D341Med (cell line): ENCODE measurements at regions not wholly inside any gene's neighbourhood (a gene's known extent, or its start where the extent isn't known, plus 50 kb on each side); places are given as distances from the start of the nearest gene placed in this dataset.
"Not testable (repeated sequence)": the region's sequence is repeated elsewhere in the genome, so short reads cannot be mapped to it uniquely, and the experiment has no call there.

Experiments used
- DNase-seq: peaks from one replicate; pipeline ENCODE4 v3.0.0; 2012; ENCODE audit warnings: low spot score

DNA sequence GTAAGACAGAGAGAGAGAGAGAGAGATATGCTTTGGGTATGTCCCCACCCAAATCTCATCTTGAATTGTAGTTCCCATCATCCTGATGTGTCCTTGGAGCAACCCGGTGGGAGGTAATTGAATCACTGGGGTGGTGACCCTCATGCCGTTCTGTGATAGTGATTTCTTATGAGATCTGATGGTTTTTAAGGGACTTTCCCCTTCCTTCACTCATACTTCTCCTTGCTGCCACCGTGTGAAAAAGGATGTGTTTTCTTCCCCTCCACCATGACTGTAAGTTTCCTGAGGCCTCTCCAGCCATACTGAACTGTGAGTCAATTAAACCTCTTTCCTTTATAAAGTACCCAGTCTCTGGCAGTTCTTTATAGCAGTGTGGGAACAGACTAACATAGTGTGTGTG, 60.3 kb downstream of the EOMES start:
- no peak for DNase-seq

GRCh38 chr3:27659279-27660021, 62.7 kb downstream of the EOMES start:
- DNase-seq, result peak; percentile 76

DNA sequence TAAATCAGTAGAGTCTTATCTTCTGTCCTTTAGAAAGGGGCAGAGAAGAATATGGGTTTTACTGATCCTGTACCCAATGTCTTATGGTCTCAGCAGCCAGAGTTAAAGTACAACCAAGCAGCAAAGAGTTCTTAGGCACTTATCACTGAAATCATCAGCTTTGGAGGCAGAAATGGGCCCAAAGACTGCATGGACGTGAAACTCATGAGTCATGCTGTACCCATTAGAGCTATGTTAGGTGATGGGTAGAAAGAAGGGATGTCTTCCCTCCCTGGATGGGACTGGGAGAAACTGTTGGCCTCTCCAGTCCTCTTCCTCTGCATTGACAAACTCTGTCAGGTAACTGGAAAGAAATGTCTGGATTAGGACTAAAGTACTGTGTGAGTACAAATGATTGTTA, 63.4 kb downstream of the EOMES start:
- DNase-seq, result no peak

DNA sequence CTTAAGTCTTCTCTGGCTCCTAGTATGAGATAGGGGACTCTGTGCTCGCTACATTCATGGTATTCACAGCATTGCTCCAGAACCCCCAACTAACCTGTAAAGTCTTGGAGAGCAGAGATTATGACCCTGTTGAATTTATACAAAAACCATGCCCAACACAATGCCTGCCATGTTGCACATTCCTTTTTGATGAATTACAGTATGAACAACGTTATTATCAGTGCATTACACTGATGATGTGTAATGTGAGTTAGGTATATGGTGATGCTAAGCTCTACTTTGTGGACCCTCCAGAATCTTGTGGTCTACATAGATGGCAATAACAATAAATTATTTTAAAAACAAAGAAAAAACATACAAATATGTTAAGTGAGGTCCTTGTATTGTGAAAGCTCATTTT, 64.3 kb downstream of the EOMES start:
- no peak for DNase-seq

GRCh38 chr3:27657404-27657803, 64.7 kb downstream of the EOMES start:
- no peak for DNase-seq

- DNase-seq, result no peak
Observed at GRCh38 chr3:27656790-27657189, 65.3 kb downstream of the EOMES start.

DNA sequence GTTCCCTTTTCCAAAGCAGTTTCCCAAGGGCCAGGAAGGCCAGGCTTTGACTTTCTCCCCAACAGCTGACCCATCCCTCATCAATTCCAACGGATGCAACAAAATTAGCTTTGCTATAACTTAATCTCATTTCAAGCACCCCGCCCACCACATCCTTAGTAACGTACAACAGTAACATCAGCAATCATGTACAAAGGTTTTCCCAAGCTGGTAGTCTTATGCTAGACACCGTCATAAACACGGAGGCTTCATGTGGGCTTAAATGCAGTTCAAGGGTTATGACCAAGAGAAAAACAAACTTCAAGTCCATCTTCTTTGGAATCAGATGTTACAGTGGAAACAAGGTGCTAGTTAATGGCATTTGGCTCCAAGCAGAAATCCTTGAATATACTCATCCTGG, 66.6 kb downstream of the EOMES start:
- DNase-seq, result no peak

DNA sequence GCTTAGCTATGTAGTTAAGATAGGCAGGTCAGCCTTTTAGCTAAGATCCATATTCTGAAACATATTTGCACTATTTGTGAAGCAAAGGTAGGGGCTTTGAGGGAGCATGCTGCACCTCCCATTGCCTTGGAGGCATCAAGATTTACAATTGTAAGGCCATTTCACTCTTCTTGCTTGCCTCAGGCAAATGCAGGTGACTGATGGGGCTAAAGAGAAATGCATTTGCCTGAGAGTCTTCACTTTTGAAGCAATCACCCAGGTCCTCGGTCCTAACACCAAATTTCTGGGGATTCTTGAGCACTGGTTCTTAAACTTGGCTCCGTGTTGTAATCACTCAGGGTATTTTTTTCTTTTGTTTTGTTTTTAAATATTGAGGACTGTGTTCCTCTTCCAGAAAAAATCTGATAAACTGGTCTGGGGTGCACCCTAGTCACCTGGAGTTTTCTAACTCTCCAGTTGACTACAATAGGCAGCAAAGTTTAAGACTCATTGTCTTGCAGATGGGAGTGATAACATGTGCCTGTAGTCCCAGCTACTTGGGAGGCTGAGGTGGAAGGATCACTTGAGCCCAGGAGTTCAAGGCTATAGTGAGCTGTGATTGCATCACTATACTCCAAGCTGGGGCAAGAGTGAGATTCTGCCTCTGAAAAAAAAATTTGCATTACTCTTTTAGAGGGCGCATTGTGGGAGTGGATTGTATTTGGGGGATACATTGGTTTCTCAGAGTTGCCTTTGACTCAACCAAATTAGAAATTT, 68.1 kb downstream of the EOMES start:
- DNase-seq, result no peak

GRCh38 chr3:27649277-27649676, 72.8 kb downstream of the EOMES start:
- DNase-seq, result no peak

DNA sequence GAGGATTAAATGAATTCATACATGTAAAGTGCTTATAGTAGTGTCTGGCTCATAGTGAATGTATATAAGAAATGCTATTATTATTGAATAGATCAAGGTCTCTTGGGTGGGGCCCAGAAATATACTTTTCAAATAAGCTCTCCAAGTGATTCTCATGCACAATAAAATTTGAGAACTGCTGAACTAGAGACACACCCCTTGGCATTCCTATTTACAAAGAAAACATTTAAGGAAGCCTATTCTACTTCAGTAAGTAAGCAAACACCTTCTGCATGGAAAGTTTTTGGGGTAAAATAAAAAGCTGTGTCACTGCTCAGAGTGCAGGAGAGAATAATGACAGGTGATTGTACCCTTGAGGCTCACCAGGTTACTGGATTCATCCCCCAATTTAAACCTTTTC, 75.2 kb downstream of the EOMES start:
- DNase-seq, result no peak

DNA sequence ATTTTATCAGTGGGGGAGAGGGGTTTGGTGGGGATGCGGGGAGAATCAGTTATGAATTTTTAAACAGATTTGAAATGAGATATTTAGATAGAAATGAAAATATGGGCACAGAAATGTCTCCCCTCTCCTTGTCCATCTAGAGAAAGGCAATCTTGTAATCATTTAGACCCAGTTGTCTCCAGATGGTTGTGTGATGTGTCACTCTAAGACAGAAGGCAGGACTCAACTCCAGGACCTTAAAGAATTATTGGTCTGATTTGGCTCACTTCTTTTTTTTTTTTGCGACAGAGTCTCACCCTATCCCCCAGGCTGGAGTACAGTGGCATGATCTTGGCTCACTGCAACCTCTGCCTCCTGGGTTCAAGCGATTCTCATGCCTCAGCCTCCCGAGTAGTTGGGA, 77.2 kb downstream of the EOMES start:
- no peak for DNase-seq

DNA sequence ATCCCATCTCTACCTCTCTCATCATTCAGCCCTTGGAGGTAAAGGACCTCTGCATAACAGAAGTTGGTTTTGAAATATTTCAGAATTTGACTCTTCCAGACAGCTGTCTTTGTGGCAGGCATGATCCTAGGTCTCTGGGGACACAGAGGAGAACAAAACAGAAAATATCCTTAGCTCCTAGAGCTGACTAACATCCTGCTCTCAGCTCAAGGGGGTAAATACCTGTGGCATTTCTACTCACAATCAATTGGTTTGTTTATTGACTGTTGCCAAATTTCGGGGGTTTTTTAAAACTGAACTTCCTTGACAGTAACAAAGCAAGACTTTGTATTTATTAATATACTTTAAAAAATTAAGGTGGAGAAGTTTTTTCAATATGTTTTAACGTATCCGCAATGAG, 78.8 kb downstream of the EOMES start:
- no peak for DNase-seq

DNA sequence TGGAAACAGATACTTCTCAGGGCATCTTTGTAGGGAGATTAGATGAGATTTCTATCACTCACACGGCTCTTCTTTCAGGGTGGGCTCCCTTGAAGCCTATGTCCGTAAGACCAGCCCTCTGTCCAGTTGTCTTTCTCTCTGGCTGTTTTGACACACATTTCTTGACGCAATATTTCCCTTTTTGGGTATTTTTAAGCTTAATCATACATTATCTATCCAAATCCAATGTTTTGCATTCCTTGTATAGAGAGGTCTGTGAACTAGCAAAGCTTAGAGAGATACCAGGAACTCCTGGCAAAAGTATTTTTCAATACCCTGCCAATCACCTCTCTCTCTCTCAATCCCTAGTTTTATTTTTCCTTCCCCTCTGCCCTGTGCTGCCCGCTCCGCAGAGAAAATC, 79.3 kb downstream of the EOMES start:
- DNase-seq, result no peak

- DNase-seq, result no peak
Observed at GRCh38 chr3:27641888-27642601, 80.1 kb downstream of the EOMES start.

DNA sequence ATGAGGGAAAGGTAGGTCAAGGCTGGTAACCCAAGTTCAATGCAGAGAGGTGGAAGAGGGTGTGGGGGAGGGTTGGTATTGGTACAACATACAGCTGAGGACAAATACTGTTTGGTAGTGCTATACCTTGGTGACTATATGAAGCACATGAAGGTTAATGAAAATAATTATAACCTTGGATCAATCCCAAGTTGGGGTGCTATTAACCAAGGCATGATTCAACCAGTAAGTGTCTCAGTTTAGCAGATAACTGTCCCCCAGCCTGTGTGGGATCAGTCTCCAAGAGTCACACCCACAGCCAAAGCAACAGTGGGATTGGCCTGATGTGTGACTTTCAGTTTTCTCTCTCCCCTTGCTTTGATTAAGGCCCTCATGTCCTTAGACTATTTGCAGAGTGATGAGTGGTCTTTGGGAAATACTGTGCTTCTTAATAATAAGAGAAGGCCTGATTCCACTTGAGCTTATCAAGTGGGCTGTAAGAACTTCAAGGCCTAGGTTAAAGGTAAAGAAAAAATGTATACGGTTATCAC, 80.8 kb downstream of the EOMES start:
- no peak for DNase-seq

- no peak for DNase-seq
Observed at GRCh38 chr3:27639271-27639670, 82.9 kb downstream of the EOMES start.

DNA sequence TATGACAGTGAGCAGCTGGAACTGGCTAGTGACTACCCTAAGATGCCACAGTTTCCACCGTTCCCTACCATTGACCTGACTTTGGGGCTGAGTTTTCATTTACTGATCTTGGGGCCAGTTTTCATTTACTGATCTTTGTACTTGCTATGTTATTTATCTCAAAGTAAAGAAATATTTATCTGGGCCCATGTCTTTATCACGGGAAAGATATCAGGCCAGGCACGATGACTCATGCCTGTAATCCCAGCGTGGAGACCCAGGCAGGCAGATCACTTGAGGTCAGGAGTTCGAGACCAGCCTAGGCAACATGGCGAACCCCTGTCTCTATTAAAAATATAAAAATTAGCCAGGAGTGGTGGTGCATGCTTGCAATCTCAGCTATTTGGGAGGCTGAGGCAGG, 83.5 kb downstream of the EOMES start:
- no peak for DNase-seq

DNA sequence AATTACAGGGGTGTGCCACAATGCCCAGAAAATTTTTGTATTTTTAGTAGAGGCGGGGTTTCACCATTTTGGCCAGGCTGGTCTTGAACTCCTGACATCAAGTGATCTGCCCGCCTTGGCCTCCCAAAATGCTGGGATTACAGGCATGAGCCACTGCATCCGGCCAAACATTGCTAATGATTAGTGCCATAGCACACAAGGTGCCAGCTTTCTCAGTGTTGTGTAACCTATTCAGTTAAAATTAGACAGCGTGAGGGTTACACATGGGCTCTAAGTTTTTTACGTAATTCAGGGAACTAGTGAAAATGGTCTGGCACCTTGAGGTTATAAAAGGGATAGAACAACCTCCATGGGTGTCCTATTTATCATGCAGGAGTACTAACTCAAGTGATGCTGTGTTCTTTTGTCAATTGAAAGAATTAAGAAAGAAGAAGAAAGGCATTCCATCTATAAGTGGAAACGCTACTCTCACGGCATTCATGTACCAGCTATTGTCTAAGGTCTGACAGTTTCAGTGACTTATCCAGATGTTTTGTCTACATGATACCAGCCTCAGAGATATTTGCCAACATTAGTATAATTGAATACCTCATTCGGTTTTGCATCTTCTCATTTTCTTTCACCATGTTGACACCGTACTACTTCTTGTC, 84.7 kb downstream of the EOMES start:
- DNase-seq, result no peak

DNA sequence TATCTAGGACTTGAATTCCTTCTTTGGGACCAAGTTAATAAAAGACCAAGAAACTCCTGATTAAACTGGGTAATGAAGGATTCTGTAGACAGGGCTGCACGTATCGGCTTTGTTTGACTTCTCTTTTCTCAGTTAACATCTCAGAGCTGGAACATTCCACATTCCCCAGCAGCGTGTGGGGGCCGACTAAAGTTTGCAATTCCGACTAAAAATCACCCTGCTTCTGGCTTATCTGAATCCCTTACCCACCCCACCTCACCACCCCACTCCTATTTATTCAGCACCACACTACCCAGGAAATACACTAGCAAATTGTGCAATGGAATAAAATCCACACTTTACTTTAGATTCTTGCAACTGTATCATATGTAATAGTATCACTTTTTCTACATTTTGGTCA, 87.1 kb downstream of the EOMES start:
- DNase-seq, result not testable (repeated sequence)

DNA sequence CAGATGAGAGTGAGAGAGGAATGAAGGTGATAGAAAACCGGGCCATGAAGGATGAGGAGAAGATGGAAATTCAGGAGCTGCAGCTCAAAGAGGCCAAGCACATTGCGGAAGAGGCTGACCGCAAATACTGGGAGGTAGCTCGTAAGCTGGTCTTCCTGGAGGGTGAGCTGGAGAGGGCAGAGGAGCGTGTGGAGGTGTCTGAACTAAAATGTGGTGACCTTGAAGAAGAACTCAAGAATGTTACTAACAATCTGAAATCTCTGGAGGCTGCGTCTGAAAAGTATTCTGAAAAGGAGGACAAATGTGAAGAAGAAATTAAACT, 88.9 kb downstream of the EOMES start:
- no peak for DNase-seq

- peak; percentile 39 for DNase-seq
Observed at GRCh38 chr3:27632431-27633223, 89.5 kb downstream of the EOMES start.

DNA sequence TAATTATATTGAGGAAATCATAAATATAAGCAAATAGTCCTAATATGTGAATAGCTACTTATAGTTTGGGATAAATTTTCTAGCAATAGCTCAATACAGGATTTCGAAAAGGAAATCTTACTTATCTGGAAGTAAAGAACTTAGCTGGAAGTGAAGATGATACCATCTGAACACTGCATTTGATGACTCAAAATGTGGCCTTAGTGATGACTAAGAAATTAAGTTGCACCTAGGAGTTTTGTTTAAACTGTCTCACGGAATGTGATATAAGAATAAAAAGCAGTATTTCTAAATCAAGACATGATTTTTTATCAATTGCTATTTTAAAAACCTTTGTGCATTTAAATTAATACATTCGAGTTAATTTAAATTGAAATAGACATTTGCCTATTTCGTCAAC, 91.2 kb downstream of the EOMES start:
- DNase-seq, result no peak
